Heart right ventricle (tissue), 16 donors: ENCODE measurements at regions not wholly inside any gene's neighbourhood (a gene's known extent, or its start where the extent isn't known, plus 50 kb on each side); places are given as distances from the start of the nearest gene placed in this dataset.

ENCODE experiments used
- ATAC-seq, 8 donors: fragments of 200-7000 bp; cut with Tn5 transposase; one replicate each; pipeline ENCODE4 v1.9.1; 2020; ENCODE audit warnings: mild to moderate bottlenecking in 8 of 8, moderate library complexity in 8 of 8, moderate number of reproducible peaks in 1 of 8
- DNase-seq, 2 donors: peaks; one replicate each; pipeline ENCODE4 v3.0.0-alpha.2; 2020
- H3K27ac ChIP-seq, 10 donors: fragments of 200-600 bp; sonication (generic) in 2 of 10; one replicate each; pipeline versions ENCODE4 v1.5.0 to v1.8.0; 2020 to 2022; ENCODE audit warnings: mild to moderate bottlenecking in 3 of 10
- H3K27me3 ChIP-seq, 7 donors: fragments of 200-600 bp; one replicate each; pipeline ENCODE4 v1.8.0; 2021 to 2022; ENCODE audit warnings: mild to moderate bottlenecking in 2 of 7
- H3K36me3 ChIP-seq, 9 donors: fragments of 200-600 bp; sonication (generic) in 1 of 9; one replicate each; pipeline versions ENCODE4 v1.5.0 to v1.8.0; 2020 to 2022; ENCODE audit warnings: mild to moderate bottlenecking in 2 of 9
- H3K4me1 ChIP-seq, 9 donors: fragments of 200-600 bp; sonication (generic) in 1 of 9; one replicate each; pipeline versions ENCODE4 v1.5.0 to v1.8.0; 2020 to 2022; ENCODE audit warnings: mild to moderate bottlenecking in 4 of 9
- H3K4me3 ChIP-seq, 10 donors: fragments of 200-600 bp; sonication (generic) in 2 of 10; one replicate each; pipeline versions ENCODE4 v1.5.0 to v1.8.0; 2020 to 2022; ENCODE audit warnings: mild to moderate bottlenecking in 7 of 10, moderate library complexity in 2 of 10
- H3K9me3 ChIP-seq, 11 donors: fragments of 200-600 bp in 10 of 11; sonication (generic) in 2 of 11; one replicate each; pipeline versions ENCODE4 v1.5.0 to v1.8.0; 2013 to 2022; ENCODE audit warnings: mild to moderate bottlenecking in 2 of 11, control low read depth in 1 of 11, moderate library complexity in 1 of 11
- CTCF ChIP-seq, 9 donors: fragments of 200-600 bp; sonication (generic) in 2 of 9; IDR thresholded peaks; one replicate each; pipeline versions ENCODE4 v1.5.0 to v1.8.0; 2021 to 2022; ENCODE audit warnings: antibody characterized with exemption in 9 of 9, mild to moderate bottlenecking in 5 of 9, moderate library complexity in 1 of 9
- WGBS, 2 donors: extraction: QIAGEN DNeasy Blood & Tissue Kit; methylation state at CpG; one replicate each; pipeline ENCODE4 v1.1.7; 2013; ENCODE audit warnings: inconsistent platforms in 1 of 2; 5-methylcytosine and 5-hydroxymethylcytosine counted together
- intact Hi-C, 10 donors: fragments of 100-400 bp; cut with DNase I; formaldehyde crosslinking; loops; one replicate each; pipeline versions ENCODE4 v1.11.1 to v1.14.2; 2022
- donor health status: Arrhythmogenic right ventricular cardiomyopathy.
- donor health status: ischemic (EF 13 %, LVEDD 7.1; RV severe dilation, severe dysfunction).
- donor health status: healthy with polysubstance abuse.
- donor health status: DM: no; HTN: yes; CAD: no.
- donor health status: DM: no; HTN: no; CAD: no.
- donor health status: ischemic (EF 25% LVEDD 6.9; RV normal size, moderate dysfunction).
- donor health status: ischemic (EF 25% LVEDD 5.7; RV mildly dilated, moderate dysfunction).
- donor health status: healthy.
- donor health status: DM: yes; HTN: yes; CAD: no.
- donor health status: Ischemic cardiomyopathy.
- donor health status: ischemic (EF 35%, LVEDD 5.7; RV mildly dilated, moderate dysfunction).
- donor health status: nonischemic (EF 11% LVEDD 7.7; RV severe dilation, severe dysfunction).
- donor health status: DM: yes; HTN: yes; CAD: no.
- donor health status: PGD.
- donor health status: ischemic (EF 29% LVEDD 5.4; RV normal size, mild dysfunction).
- donor health status: nonischemic (EF 23%, LVEDD 6.1; RV moderate dilation, normal function).

DNA sequence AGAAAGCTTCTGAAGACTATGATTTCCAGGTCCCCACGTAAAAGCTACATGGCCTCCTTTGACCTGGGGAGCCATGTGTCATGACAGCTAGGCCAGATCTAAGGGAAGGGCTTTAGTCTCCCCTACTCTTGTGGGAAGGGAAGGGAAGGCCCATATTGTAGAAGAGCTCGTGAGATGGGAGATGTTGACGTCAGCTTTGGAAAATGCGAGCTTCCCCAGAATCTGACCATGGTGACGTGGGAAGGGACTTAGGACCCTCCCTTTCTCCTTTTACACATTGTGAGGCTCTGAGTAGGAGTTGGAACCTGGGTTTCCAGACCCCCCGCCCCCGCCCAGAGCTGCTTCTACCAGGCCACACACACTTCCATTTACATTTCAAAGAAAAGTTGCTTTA, 165.5 kb downstream of the SYK start:
- intact Hi-C loops, result no loop called here
- ATAC-seq, result no peak
- DNase-seq, result no peak
- Histone ChIP-seq H3K4me3 (no peak overlapping the region), H3K27me3 (peaks cover 0 to 25% (median 14%) of the 10 kb centered on the region in 7 donors), H3K36me3 (no peaks in the 10 kb centered on the region), H3K27ac (no peak overlapping the region), H3K9me3 (no peaks in the 10 kb centered on the region), H3K4me1 (peaks cover 0 to 8% (median 0%) of the 10 kb centered on the region in 9 donors)
- WGBS, 2 donors, result 79 to 84% methylated on average over 7 of the region's 7 CpGs
- no peak for TF ChIP-seq CTCF (IDR thresholded peaks at IDR 0.05)

DNA sequence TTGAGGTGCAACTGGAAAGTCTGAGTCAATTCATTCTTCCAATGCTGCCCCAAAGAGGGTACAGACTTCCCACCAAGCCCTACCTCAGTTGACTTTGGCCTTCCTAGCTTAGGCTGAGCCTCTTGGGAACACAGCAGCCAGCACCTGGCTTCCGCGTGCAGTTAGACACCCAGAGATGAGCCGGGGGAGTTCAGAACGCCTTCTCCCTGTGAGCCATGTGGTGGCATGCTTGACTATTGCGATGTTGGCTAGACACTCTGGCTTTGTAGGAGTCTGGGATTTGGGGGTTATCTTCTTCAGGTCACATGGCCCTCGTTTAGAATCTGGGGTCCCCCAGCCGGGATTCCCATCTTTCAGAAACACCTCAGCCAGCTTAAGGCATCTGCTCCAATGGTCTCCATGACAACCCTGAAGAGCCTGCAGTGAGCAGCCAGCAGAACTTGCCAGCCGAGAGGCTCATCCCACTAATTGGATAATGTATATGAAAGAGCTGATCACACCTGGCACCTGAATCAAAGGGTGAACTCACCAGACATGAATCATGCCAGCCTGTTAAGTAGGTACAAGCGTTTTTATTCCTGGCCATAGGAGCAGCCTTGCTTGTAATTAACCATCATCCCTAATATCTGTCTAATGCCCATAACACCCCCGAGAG, 167.5 kb downstream of the SYK start:
- intact Hi-C loops, result no loop called here
- Histone ChIP-seq H3K9me3 (no peaks in the 10 kb centered on the region), H3K4me1 (peaks cover 0 to 7% (median 0%) of the 10 kb centered on the region in 9 donors), H3K4me3 (no peak overlapping the region), H3K27ac (no peak overlapping the region), H3K36me3 (no peaks in the 10 kb centered on the region), H3K27me3 (peaks cover 0 to 14% (median 5%) of the 10 kb centered on the region in 7 donors)
- WGBS, 2 donors, result 80 to 88% methylated on average over 10 of the region's 10 CpGs
- ATAC-seq, result no peak
- DNase-seq, result no peak
- TF ChIP-seq CTCF (IDR thresholded peaks at IDR 0.05), result no peak

DNA sequence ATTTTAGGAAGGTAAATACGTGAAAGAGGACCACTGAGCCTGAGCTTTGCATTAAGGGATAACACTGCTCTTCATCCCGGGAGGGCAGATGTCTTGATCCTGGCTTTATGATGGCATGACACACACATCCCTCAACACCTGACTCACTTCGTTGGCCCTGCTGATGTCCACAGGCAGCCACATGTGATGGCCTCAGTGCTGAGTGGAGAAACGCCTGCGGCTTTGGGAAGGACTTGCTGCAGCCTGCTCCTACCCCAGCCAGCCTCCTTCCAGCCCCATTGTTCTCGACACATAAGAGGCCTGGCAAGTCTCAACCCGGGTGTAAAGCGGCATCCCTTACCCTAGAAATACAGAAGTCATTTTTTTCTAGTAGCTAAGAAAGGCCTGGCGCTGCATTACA, 169.0 kb downstream of the SYK start:
- Histone ChIP-seq H3K4me1 (no peaks in the 10 kb centered on the region), H3K27ac (no peak overlapping the region), H3K36me3 (no peaks in the 10 kb centered on the region), H3K4me3 (no peak overlapping the region), H3K27me3 (peaks cover 0 to 13% (median 0%) of the 10 kb centered on the region in 7 donors), H3K9me3 (no peaks in the 10 kb centered on the region)
- intact Hi-C loops, result no loop called here
- DNase-seq (no peak), ATAC-seq (no peak)
- WGBS, 2 donors, result 83 to 90% methylated on average over 9 of the region's 9 CpGs
- TF ChIP-seq CTCF (IDR thresholded peaks at IDR 0.05), result no peak

DNA sequence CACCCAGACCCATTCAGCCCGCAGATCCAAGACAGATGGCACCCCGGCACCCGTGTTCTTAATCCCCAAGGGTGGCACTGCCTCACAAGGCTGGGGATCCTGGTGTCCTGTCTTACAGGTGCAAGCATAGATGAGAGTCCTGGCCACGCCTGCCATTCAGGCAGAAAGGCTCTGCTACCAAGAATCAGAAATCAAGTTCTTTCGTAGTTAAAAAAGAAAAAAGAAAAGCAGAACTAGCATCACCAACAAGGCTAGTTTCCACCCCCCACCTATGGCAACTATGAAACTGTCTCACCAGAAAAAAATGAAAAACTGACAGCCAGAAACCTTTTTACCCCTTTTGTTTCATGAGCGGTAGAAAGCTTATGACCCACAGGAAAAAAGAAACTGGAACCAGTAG, 170.4 kb downstream of the SYK start:
- ATAC-seq (no peak), DNase-seq (no peak)
- no peak for TF ChIP-seq CTCF (IDR thresholded peaks at IDR 0.05)
- H3K4me3 ChIP-seq, result no peak overlapping the region
- whole genome bisulfite sequencing, 2 donors, result 82 to 90% methylated on average over 6 of the region's 6 CpGs
- no peaks in the 10 kb centered on the region for H3K36me3 ChIP-seq
- H3K27ac ChIP-seq, result no peak overlapping the region
- H3K4me1 ChIP-seq, result no peaks in the 10 kb centered on the region
- peaks cover 0 to 13% (median 0%) of the 10 kb centered on the region in 7 donors for H3K27me3 ChIP-seq
- intact Hi-C loops, result no loop called here
- no peaks in the 10 kb centered on the region for H3K9me3 ChIP-seq
